ENCODE measurements at regions not wholly inside any gene's neighbourhood (a gene's known extent, or its start where the extent isn't known, plus 50 kb on each side); places are given as distances from the start of the nearest gene placed in this dataset.

- TF ChIP-seq CTCF (IDR thresholded peaks at IDR 0.05; ENCODE audit: low read depth, low read length), result no peak
- no peak for DNase-seq (ENCODE audit: low read depth, low spot score)
- in situ Hi-C loops (cut with HindIII; ENCODE audit: low sequenced_read_pairs), result no loop called here
- no peak overlapping the region for H3K4me3 ChIP-seq (ENCODE audit: low read depth, low read length)
Observed at GRCh38 chr1:222358100-222358499, 189.8 kb downstream of the HHIPL2 start.

- H3K4me3 ChIP-seq (ENCODE audit: low read depth, low read length), result no peak overlapping the region
- no peak for DNase-seq (ENCODE audit: low read depth, low spot score)
- no peak for TF ChIP-seq CTCF (IDR thresholded peaks at IDR 0.05; ENCODE audit: low read depth, low read length)
- in situ Hi-C loops (cut with HindIII; ENCODE audit: low sequenced_read_pairs), result no loop called here
Observed at GRCh38 chr1:222357252-222357651, 190.7 kb downstream of the HHIPL2 start.

GRCh38 chr1:222347627-222348026 is 200.3 kb downstream of the HHIPL2 start:
- in situ Hi-C loops (cut with HindIII; ENCODE audit: low sequenced_read_pairs), result no loop called here
- no peak for TF ChIP-seq CTCF (IDR thresholded peaks at IDR 0.05; ENCODE audit: low read depth, low read length)
- no peak for DNase-seq (ENCODE audit: low read depth, low spot score)
- H3K4me3 ChIP-seq (ENCODE audit: low read depth, low read length), result no peak overlapping the region

GRCh38 chr1:222346955-222347354 is 200.9 kb downstream of the HHIPL2 start:
- no peak for TF ChIP-seq CTCF (IDR thresholded peaks at IDR 0.05; ENCODE audit: low read depth, low read length)
- H3K4me3 ChIP-seq (ENCODE audit: low read depth, low read length), result no peak overlapping the region
- DNase-seq (ENCODE audit: low read depth, low spot score), result no peak
- in situ Hi-C loops (cut with HindIII; ENCODE audit: low sequenced_read_pairs), result no loop called here

GRCh38 chr1:222339376-222339947 is 208.4 kb downstream of the HHIPL2 start:
- no peak for TF ChIP-seq CTCF (IDR thresholded peaks at IDR 0.05; ENCODE audit: low read depth, low read length)
- H3K4me3 ChIP-seq (ENCODE audit: low read depth, low read length), result no peak overlapping the region
- no peak for DNase-seq (ENCODE audit: low read depth, low spot score)
- in situ Hi-C loops (cut with HindIII; ENCODE audit: low sequenced_read_pairs), result no loop called here

- H3K4me3 ChIP-seq (ENCODE audit: low read depth, low read length), result no peak overlapping the region
- in situ Hi-C loops (cut with HindIII; ENCODE audit: low sequenced_read_pairs), result no loop called here
- peak; percentile 40 for DNase-seq (ENCODE audit: low read depth, low spot score)
- TF ChIP-seq CTCF (IDR thresholded peaks at IDR 0.05; ENCODE audit: low read depth, low read length), result no peak
Observed at GRCh38 chr1:222335586-222335985, 212.3 kb downstream of the HHIPL2 start.

All from astrocyte of the spinal cord (primary cell).